Spleen (tissue), 11 donors: ENCODE measurements at regions not wholly inside any gene's neighbourhood (a gene's known extent, or its start where the extent isn't known, plus 50 kb on each side); places are given as distances from the start of the nearest gene placed in this dataset.

Experiments
- DNase-seq: peaks from one replicate; pipeline ENCODE4 v3.0.0-alpha.2; 2020
- H3K27ac ChIP-seq, 8 donors: fragments of 200-600 bp; sonication (generic) in 7 of 8; 1 replicate in 4 of 8; 2 replicates in 4 of 8; pipeline versions ENCODE4 v1.5.0 to v1.8.0; 2016 to 2021; ENCODE audit warnings: inconsistent platforms in 4 of 8, mild to moderate bottlenecking in 4 of 8, moderate library complexity in 1 of 8
- H3K27me3 ChIP-seq, 7 donors: fragments of 200-600 bp; sonication (generic) in 6 of 7; replicated peaks in 1 of 7; 1 replicate in 4 of 7; 2 replicates in 3 of 7; pipeline versions ENCODE4 v1.5.0 to v1.8.0; 2016 to 2021; ENCODE audit warnings: inconsistent platforms in 3 of 7, mild to moderate bottlenecking in 1 of 7
- H3K36me3 ChIP-seq, 6 donors: fragments of 200-600 bp; sonication (generic) in 5 of 6; 1 replicate in 4 of 6; 2 replicates in 2 of 6; pipeline versions ENCODE4 v1.5.0 to v1.8.0; 2016 to 2021; ENCODE audit warnings: inconsistent platforms in 2 of 6
- H3K4me1 ChIP-seq, 6 donors: fragments of 200-600 bp; sonication (generic) in 5 of 6; 1 replicate in 3 of 6; 2 replicates in 3 of 6; pipeline versions ENCODE4 v1.5.0 to v1.8.0; 2016 to 2021; ENCODE audit warnings: inconsistent platforms in 3 of 6
- H3K4me3 ChIP-seq, 8 donors: fragments of 200-600 bp; sonication (generic) in 7 of 8; 1 replicate in 4 of 8; 2 replicates in 4 of 8; pipeline versions ENCODE4 v1.5.0 to v1.8.0; 2016 to 2021; ENCODE audit warnings: inconsistent platforms in 4 of 8, mild to moderate bottlenecking in 4 of 8, moderate library complexity in 2 of 8
- H3K9me3 ChIP-seq, 8 donors: fragments of 200-600 bp; sonication (generic) in 7 of 8; 1 replicate in 4 of 8; 2 replicates in 4 of 8; pipeline versions ENCODE4 v1.5.0 to v1.8.0; 2016 to 2021; ENCODE audit warnings: inconsistent platforms in 4 of 8
- POLR2A ChIP-seq, 3 donors: fragments of 450-650 bp; IDR thresholded peaks; one replicate each; pipeline ENCODE4 v1.5.1; 2017; ENCODE audit warnings: antibody characterized with exemption in 3 of 3, mild to moderate bottlenecking in 1 of 3
- POLR2AphosphoS5 ChIP-seq, 3 donors: sonication (generic); formaldehyde crosslinking; IDR thresholded peaks; one replicate each; pipeline ENCODE4 v1.5.1; 2017; ENCODE audit warnings: antibody characterized with exemption in 3 of 3
- WGBS, 5 donors: extraction: QIAGEN DNeasy Blood & Tissue Kit in 3 of 5; methylation state at CpG; one replicate each; pipeline versions ENCODE4 v1.1.5 to v1.1.7; 2013 to 2018; 5-methylcytosine and 5-hydroxymethylcytosine counted together
- intact Hi-C: fragments of 100-400 bp; cut with DNase I; formaldehyde crosslinking; loops from one replicate; pipeline ENCODE4 v1.15.0; 2023; ENCODE audit warnings: low total_unique reads
- small RNA-seq, 4 donors: library from RNA; depleted of rRNA; stranded (forward); fragments of <200 nt; gene quantifications; one replicate each; pipeline ENCODE3, GENCODE V24; 2016
- donor health status: healthy with polysubstance abuse.
- donor health status: DM: no; HTN: no; CAD: no; lungs with moderate emphysema.
- donor health status: DM: no; HTN: no; CAD: no.
- donor health status: Bipolar disorder and iron deficiency.
- donor health status: healthy.
- donor health status: DM: no; HTN: no; CAD: no.
- donor health status: DM: yes; HTN: yes; CAD: no.

DNA sequence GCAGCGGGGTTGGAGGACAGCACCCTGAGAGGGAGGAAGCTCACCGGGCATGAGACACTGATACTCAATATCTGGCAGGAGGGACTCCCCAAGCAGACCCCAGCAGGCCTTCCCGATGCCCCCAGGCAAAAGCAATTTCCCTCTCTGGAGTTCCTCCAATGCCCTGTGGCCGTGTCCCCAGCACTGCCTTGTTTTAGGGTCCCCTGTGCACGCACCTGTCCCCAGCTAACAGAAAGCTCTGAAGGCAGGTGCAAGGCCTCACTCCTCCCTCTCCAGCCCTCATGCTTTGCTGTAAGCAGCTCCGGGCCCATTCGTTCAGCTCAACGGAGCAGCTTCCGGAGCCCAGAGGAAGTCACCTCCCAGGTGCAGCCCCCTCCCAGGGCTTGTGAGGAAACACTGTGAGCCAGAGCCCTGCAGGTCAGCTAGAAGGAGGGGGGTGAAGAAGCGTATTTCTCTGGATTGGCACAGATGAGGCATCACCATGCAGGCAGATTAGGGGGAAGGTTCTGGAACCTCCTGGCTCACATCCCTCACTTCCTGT lies 50.3 kb upstream of the ID2 start:
- Histone ChIP-seq H3K9me3 (no peaks in the 10 kb centered on the region), H3K27me3 (no peaks in the 10 kb centered on the region), H3K4me3 (no peak overlapping the region), H3K27ac (no peak overlapping the region), H3K4me1 (peaks cover 0 to 26% (median 8%) of the 10 kb centered on the region in 6 donors), H3K36me3 (no peaks in the 10 kb centered on the region)
- peak; percentile 65 for DNase-seq
- intact Hi-C loops: no loop called here
- TF ChIP-seq POLR2A (IDR thresholded peaks at IDR 0.05) (no peak), POLR2AphosphoS5 (IDR thresholded peaks at IDR 0.05) (peak in 1 of 3 donors; percentile 16)
- WGBS, 5 donors: 53 to 73% (median 54%) methylated on average over 9 to 10 of the region's 10 CpGs

Small RNA genes in the stretch of these regions (small RNA-seq; reads per million reads assigned to genes)
- gene AC092580.3 (0 reads per million in 4 donors), gene RNU6ATAC37P (0 reads per million in 4 donors), gene SNRPEP5 (0 reads per million in 4 donors)
